Stimulated activated CD4-positive, alpha-beta T cell treated with anti-CD3 and anti-CD28 coated beads, Interleukin-15, amount 100 ng/mL, for 48 hours (primary cell): ENCODE measurements at regions not wholly inside any gene's neighbourhood (a gene's known extent, or its start where the extent isn't known, plus 50 kb on each side); places are given as distances from the start of the nearest gene placed in this dataset.

ENCODE experiments used
- DNase-seq, 2 donors: peaks; one replicate each; pipeline ENCODE4 v3.0.0-alpha.2; 2020; ENCODE audit warnings: low read depth in 2 of 2

DNA sequence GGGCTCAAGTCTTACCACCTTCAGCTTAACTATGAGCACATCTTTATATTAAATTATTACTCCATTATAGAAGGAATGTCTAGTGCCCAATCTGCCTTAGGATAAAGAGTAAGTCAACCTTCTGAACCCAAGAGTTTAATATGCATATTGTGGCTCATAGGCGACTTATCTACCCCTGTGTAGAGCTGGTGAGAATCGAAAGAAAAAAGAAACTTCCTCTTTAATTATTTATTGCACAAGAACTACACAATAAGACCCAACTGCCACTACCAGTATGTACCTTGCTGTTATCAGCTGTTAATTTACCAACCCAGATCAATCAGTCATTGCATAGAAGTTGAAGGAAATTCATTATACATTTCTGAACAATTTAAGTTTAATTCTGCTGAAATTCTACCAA, 329.1 kb upstream of the SLC24A2 start:
- no peak for DNase-seq

DNA sequence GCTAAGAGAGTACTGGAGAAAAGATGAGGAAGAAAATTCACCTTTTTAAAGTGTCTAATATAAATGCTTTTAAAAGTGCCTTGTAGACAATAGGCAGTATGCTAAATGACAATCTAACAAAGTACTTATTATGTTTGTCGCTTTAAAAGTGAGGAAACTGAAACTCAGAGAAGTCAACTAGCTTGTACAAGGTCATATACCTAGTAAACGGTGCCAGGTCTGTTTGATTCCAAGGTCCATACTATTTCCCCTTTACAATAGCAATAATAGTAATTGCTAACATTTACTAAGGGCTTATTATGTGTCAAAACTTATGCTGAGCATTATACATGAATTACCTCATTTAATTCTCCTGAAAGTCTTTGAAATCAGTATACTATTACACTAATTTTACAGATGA, 328.6 kb upstream of the SLC24A2 start:
- no peak for DNase-seq

DNA sequence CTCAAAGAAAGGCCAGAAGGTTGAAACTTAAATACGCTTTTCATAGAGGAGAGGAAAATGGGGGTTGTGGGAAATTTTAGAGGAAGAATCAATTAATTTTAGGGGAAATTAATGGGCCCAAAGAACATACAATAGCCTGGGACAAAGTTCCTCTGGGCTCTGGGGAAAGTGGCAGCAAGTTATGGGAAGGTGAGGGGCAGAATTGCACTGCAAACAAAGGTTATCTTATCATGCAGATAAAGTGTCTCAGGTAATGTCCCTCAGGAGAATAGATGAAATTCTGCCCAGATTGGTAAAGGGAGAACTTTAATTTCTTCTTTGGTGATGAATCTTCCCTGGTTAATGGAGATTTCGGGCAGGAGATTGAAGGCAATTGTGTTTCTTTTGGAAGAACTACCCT, 326.1 kb upstream of the SLC24A2 start:
- DNase-seq = no peak

DNA sequence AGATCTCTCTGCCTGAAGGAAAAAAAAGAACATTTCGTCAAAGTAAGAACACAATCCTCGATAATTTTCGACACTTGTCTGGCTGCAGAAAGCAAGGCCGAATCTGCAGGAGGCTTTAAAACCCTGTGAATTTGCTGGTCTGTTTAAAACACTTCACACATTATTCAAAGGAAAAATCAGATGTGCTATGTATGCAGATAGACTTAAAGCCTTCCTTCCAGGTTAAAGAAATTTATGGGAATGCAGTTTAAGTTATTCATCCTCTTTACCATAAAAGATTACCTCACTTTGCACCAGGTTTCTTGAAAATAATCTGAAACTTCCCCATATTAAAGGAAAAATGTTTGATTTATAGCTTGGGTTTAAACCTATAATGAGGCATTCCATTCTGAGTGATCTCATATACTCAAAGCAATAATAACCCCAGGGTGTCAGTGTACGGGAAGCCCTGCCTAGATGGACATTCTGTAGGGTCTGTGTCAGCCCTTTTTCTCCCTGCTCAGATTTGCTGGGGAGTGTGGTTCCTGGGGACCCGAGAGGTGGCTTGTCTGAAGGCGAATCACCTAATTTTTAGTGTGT, 323.5 kb upstream of the SLC24A2 start:
- DNase-seq = no peak

DNA sequence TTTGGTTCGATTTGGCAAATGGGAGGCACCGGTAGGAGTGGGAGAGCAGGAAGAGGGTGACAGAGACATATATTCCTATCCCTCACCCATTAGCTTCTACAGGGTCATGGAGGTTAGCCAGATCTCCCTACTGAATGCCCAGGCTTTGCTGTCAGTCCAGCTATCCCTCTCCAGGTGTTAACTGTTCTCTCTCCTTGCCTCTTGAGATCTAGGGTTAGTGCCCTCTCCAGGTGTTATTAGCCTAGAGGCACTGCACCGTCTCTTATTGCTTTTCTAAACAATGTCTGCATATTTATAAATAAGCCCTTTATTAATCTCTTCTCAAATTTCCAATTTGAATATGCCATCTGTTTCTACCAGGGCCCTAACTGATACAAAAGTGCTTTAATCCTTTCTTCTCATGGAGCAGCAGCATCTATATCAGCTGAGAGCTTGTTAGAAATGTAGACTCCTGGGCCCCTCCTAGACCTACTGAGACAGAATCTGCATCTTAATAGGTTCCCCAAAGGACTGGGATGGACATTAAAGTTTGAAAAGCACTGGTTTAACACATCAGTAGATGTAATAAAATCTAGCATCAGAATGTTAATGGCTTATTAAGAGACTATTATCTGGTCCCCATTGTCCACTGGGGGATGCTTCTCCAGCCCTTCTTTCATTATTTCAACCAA, 322.5 kb upstream of the SLC24A2 start:
- no peak for DNase-seq

DNA sequence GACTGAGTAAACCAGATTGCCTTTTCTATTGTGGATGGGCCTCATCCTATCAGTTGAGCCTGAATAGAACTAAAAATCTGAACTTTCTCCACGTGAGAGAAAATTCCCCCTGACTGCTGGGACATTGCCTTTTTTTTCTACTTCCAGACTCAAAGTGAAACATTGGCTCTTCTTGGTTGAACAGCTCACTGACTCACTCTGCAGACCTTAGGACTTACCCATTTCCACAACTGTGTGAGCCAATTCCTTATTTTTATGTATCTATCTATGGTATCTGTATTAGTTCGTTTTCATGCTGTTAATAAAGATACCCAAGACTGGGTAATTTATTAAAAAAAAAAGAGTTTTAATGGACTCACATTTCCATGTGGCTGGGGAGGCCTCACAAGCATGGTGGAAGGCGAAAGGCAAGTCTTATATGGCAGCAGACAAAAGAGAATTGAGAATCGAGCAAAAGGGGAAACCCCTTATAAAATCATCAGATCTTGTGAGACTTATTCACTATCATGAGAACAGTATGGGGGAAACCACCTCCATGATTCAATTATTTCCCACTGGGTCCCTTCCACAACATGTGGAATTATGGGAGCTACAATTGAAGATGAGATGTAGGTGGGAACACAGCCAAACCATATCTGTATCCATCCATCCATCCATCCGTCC, 306.7 kb upstream of the SLC24A2 start:
- DNase-seq = no peak

DNA sequence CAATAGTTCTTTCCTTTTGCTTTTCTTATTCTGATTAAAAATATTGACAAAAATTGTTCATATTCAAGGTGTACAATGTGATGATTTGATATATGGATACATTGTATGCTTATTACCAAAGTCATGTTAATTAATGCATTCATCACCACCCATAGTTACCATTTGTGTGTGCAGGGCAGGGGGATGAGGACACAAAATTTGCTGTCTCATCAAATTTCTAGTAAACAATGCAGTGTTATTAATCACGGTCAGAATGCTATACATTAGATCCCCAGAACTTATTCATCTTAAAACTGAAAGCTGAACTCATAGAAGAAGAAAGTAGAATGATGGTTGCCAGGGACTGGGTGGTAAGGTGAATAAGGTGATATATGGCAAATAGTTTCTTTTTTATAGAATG, 303.7 kb upstream of the SLC24A2 start:
- DNase-seq = no peak

DNA sequence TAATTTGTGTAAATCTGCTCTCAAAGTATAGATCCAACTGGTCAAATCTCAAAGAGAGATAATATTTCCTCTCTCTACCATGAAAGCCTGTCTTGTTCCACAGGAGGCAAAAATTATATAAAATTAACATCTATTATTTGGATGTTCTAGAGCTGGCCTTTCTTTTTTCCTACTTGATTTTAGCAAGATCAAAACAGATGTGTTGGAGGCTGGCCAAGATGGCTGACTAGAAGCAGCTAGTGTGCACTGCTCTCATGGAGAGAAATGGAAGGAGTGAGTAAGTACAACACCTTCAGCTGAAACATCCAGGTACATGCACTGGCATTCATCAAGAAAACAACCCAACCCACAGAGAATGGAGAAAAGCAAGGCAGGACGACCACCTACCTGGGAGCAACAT, 298.6 kb upstream of the SLC24A2 start:
- DNase-seq = no peak

DNA sequence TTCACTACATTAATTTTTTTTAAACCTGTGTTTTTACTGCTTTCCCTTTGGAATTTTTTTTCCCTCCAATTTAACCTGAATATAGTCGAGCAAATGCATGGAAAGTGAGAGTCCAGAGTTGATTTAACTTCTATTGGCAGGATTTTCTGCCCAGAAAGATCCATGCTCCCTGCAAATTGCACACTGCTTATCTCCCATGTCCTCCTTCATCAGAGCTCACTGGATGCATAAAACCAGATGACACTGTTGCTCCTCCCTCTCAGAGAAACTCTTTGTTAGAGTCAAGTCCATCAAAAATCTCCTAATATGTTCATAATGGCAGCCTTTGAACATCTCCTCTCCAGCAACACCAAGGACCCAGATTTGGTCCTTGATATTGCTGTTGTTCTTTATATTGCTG, 297.0 kb upstream of the SLC24A2 start:
- DNase-seq = no peak

DNA sequence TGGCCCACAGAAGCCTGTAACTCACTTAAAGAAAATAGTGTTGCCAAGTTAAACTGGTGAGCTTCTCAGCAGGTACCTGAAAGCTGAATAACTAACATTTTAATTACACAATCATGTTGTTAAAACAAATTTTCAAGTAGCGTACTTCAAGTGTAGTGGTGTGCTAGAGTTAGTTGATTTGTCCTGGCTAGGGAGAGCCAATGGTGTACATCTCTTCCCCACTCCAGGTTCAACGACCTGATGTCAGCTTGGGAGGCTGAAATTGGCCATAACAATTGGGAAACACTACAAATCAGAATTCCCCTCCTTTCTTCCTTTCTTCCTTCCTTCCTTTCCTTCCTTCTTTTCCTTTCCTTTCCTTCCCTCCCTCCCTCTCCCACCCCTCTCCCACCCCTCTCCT, 295.3 kb upstream of the SLC24A2 start:
- no peak for DNase-seq

DNA sequence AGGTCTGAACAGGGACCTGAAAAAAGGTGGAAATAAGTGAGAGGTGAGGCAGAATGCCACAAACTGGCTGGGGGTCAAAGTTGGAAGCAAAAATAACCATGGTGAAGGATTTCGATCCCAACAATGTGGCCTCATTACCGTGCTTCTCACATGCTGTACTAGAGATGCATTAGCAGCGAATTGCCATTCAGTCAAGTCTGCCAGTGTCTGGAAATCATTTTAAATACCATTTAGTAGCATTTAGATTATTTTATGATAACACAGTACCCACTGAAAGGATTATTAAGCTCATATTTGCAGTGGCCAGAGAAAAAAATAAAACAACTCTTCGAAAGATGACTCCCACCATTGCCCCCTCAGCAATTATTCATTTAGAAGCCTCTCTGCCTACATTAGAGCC, 294.6 kb upstream of the SLC24A2 start:
- DNase-seq = no peak

DNA sequence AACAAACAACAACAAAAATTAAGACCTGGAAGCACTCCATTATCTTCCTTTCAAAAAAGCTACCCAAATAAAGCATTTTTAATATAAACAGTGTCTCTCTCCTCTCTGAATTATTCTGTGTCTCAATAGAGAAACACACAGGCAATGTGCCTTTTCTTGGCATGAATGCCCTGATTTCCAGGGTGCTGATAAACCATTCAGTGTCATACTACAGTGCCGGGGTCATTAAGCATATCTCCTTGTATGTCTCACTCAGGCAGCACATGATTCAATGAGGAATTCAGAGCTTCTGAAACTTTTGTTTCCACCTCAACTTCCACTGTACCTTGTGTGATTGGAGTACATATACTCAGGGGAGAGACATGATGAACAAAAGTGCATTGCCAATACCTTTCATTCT, 294.0 kb upstream of the SLC24A2 start:
- DNase-seq = no peak

DNA sequence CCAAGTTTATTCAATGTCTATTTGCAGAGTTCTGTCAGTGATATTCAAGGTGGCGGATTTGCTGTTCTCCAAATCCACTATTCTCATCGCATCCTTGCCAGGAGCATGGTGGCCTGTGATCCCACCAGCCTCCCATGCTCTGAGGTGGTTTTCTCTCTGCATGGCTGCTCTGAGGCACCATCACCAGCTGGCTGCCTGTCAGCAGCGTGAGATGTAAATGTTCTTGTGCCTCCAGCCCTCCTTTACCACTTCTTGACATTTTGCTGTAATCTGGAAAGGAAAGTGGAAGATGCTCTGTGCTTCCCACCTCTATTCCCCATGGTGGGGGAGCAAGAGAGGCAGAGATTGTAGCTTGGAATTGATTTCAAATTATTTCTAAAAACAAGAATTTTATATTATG, 293.6 kb upstream of the SLC24A2 start:
- DNase-seq = no peak

DNA sequence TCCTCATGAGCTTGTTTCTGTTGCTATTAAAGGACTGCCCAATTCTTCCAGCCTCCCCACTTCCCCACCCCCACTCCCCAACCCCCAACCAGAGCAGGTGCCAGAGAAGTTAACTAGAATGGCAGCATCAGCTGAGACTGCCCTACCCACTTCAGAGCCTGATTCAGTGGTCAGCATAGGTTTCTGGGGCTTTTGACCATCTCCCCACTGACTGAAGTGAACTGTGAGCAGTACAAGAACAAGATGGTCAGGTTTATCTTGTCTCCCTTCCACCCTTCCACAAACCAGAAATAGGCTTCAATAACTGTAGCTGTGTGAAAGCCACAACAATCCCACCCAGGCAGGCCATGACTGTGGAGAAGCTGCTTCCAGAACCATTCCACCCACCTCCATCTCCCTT, 289.4 kb upstream of the SLC24A2 start:
- DNase-seq = no peak

DNA sequence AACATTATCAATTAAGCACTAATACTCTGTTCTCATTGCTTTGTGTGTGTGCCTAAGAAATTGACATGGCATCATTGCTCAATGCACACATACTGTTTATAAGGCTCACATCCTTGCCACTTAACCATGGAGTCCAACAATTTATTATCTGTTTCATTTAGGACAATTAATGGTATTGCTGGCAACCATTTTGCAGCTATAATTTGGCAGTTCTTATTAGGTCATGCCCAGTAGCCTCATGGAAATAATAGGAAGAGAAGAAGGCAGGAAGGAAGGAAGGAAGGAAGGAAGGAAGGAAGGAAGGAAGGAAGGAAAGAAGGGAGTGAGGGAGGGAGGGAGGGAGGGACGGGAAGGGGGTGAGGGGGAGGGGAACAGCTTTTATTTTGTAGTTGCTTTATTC, 285.5 kb upstream of the SLC24A2 start:
- no peak for DNase-seq

DNA sequence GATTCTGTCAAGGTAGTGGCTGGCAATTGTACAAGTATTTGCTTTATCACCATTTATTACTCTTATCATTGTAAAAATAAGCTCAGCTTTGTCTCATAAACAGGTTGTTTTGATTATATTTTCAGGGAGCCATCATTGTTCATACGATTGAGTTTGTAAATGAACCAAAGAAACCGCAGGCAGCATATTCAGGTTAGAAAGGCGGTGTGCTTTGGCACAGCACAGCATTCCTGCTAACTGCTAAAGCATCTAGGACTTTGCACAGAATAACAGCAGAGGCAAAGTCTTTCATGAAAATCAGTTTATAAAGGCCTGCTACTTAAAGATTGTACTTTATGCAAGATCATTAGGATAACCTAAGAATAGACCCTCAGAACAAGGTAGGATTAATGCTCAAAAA, 281.5 kb upstream of the SLC24A2 start:
- DNase-seq = no peak

DNA sequence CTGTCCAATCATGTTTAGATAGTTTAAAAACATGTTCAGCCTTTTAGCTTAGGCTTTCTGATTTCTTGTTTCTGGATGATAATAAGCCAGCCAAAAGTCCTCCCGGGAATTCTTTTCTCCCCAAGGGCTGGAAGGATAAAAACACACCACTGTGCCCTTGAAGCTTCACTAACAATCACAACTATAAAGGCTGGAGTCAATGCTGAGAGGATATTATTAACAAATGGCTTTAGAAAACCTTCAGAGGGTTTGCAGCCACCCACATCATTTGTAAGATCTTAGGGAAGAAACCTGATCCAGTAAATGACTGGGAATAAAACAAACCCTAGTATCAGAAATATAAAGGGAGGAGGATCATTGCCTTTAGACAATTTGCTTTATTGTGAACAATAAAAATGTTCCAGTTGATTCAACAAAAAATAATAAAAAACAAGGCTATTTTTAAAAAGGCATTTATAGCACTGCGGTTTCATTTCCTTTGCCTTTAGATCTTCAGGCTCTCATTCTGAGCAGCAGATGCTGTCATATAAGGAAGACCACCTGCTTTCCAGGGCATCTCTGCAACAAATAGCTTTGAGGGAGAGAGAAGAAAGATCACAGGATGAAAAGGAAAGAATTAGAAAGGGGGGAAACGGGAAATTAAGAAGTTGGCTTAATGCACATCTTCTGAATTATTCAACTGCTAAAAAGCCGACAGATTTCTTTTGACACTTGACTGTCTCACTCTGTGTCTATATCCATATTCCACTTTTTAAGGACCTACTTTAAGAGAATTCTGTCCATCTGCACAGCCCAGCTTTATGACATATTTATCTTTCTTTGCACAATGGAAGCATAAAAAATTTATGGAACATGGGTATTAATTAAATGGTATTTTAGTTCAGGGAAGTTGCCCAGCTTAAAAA, 277.2 kb upstream of the SLC24A2 start:
- DNase-seq = no peak

DNA sequence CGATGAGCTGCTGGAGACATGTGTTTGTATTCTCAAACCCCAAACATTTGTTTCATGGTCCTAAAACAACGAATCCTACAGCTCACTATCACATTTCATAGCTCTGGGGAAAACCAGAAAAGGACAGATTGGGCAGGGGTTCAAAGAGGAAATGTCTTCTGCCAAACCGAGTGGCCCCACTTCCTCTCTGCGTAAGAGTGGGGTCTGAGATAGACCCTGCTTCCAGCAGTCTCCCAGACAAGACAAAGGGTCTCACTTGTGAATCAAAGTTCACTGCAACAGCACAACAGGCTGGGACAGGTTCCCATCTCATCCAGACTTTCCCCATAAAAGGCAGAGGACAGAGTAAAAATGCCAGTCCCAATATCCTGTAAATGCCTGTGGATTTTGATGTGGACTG, 276.2 kb upstream of the SLC24A2 start:
- DNase-seq = no peak

DNA sequence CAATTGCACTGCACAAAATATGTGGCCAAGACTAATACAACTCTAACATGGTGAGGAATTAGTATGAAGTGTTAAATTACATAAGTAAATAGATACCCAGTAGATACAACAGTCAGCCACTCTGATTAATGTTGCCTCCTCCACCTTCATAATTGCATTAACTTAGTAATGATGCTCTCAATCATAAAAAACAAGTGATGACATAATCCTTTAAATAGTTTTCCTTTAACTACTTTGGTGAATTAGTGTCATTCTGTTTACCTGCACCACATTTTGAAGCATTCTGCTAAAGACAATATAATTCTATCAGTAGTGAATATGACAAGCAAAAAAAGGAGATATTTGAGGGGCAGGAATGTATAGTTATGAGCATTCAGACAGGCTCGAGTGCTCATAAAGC, 265.9 kb upstream of the SLC24A2 start:
- DNase-seq = no peak

DNA sequence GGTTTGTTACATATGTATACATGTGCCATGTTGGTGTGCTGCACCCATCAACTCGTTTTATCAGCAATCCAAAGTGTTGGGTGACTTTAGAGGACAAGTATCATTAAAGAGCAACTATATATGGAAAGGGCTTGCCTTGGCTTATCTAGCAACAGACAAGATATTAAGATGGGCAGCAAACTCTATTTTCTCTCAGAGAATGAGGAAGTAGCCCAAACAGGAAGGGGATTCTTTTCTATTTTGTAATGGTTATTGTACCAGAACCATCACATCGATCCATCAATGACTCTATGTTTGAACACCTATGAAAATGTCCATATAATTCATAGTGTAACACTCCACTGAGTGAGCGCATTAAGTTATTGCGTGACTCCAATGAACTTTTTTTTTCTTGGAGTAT, 260.1 kb upstream of the SLC24A2 start:
- no peak for DNase-seq

DNA sequence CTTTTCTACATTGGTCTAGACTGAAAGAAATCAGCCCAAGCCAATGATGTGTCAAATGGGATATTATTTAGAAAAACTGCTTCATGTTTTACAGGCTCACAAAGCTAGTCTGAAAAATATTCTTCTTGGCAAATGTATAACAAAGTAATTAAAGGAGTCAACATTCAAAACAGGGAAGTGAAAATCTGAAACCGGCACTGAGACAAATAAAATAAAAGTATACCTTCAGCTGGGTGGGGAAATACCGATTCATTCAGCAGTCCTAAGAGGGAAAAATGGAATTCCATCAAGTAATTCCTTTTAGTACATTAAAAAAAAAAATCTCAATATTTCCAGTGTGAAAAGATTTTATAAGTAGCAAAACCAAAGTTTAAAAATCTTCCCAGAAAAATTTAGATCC, 259.6 kb upstream of the SLC24A2 start:
- DNase-seq = no peak

DNA sequence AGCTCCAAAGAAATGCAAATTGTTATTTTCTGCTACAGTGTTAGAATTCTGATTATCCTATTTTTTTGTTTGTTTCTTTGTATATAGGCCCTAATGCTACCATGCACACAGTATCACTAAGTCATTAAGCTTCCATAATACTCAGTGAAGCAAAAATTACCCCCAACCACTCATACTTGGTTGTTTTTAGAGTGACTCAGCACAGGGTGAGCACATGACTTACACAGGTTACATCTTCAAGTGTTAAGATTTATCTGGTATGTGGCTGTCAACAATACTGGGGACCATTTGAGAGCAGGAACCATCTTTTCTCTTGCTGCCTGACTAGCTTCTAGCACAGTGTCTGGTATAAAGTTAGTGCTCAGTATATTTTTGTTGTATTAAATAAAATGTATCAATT, 255.8 kb upstream of the SLC24A2 start:
- no peak for DNase-seq

DNA sequence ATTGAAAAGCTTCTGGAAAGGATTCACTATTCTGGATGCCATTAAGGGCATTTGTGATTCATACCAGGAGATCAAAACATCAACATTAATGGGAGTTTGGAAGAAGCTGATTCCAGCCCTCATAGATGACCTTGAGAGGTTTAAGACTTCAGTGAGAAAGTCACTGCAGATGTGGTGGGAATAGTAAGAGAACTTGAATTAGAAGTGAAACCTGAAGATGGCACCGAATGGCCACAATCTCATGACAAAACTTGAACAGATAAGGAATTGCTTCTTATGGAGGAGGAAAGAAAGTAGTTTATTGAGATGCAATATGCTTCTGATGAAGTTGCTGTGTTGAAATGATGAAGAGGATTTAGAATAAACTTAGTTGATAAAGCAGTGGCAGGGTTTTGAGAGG, 254.6 kb upstream of the SLC24A2 start:
- no peak for DNase-seq
